HUES6 (cell line): ENCODE measurements at regions not wholly inside any gene's neighbourhood (a gene's known extent, or its start where the extent isn't known, plus 50 kb on each side); places are given as distances from the start of the nearest gene placed in this dataset.

ENCODE experiments used
- H3K27ac ChIP-seq: 2 replicates; pipeline ENCODE4 v1.7.0; 2013; ENCODE audit warnings: low read depth, mild to moderate bottlenecking, low read length, inconsistent platforms
- H3K27me3 ChIP-seq: 2 replicates; pipeline ENCODE4 v1.6.1; 2013; ENCODE audit warnings: low read length; ENCODE audit not compliant: control insufficient read depth, insufficient read depth
- H3K36me3 ChIP-seq: 2 replicates; pipeline ENCODE4 v1.6.1; 2013; ENCODE audit warnings: low read length; ENCODE audit not compliant: control insufficient read depth, insufficient read depth
- H3K4me1 ChIP-seq: 2 replicates; pipeline ENCODE4 v1.6.1; 2013; ENCODE audit warnings: low read length; ENCODE audit not compliant: control insufficient read depth, insufficient read depth
- H3K4me3 ChIP-seq: 2 replicates; pipeline ENCODE4 v1.5.1; 2013; ENCODE audit warnings: low read depth, low read length
- H3K9ac ChIP-seq: one replicate; pipeline ENCODE4 v1.6.1; 2013; ENCODE audit warnings: mild to moderate bottlenecking, low read length
- H3K9me3 ChIP-seq: 2 replicates; pipeline ENCODE4 v1.6.1; 2013; ENCODE audit warnings: low read depth, low read length; ENCODE audit not compliant: control insufficient read depth, insufficient read depth

- no peak overlapping the region for H3K27ac ChIP-seq
- H3K9ac ChIP-seq, result no peak overlapping the region
- no peaks in the 10 kb centered on the region for H3K9me3 ChIP-seq
- H3K36me3 ChIP-seq, result no peaks in the 10 kb centered on the region
- no peaks in the 10 kb centered on the region for H3K27me3 ChIP-seq
- peaks cover 10% of the 10 kb centered on the region; the same call in 1 of the 2 replicates for H3K4me1 ChIP-seq
- H3K4me3 ChIP-seq, result no peak overlapping the region
These were observed 77.2 kb downstream of the ADRB2 start for GRCh38 chr5:148903587-148903986.

- H3K4me3 ChIP-seq, result no peak overlapping the region
- H3K4me1 ChIP-seq, result peaks cover 10% of the 10 kb centered on the region; the same call in 1 of the 2 replicates
- H3K27ac ChIP-seq, result no peak overlapping the region
- no peak overlapping the region for H3K9ac ChIP-seq
- no peaks in the 10 kb centered on the region for H3K9me3 ChIP-seq
- H3K27me3 ChIP-seq, result no peaks in the 10 kb centered on the region
- no peaks in the 10 kb centered on the region for H3K36me3 ChIP-seq
These were observed 78.0 kb downstream of the ADRB2 start for GRCh38 chr5:148904440-148904839.

DNA sequence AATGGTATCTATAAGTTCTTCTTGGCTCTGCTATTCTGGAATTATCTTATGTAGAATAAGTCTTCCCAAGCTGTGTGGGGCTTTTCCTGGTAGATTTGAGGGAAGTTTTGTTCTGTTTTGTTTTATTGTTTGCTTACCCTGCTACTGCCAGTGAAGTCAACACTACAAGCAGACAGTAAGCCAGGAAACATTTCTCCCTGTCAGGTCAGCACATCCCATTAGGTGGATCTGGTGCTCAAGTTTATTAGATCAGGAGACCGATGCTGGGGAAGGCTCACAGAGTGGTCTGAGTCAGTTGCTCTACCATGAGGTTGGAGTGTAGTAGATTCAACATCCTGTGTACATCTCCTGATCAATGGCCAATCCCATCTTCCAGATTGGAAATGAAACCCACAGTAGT is 79.1 kb downstream of the ADRB2 start:
- H3K9ac ChIP-seq, result no peak overlapping the region
- H3K36me3 ChIP-seq, result no peaks in the 10 kb centered on the region
- no peak overlapping the region for H3K4me3 ChIP-seq
- H3K4me1 ChIP-seq, result peaks cover 13% of the 10 kb centered on the region; the same call in 1 of the 2 replicates
- no peaks in the 10 kb centered on the region for H3K9me3 ChIP-seq
- H3K27ac ChIP-seq, result no peak overlapping the region
- no peaks in the 10 kb centered on the region for H3K27me3 ChIP-seq

- no peak overlapping the region for H3K4me3 ChIP-seq
- no peaks in the 10 kb centered on the region for H3K27me3 ChIP-seq
- no peaks in the 10 kb centered on the region for H3K36me3 ChIP-seq
- H3K27ac ChIP-seq, result no peak overlapping the region
- no peak overlapping the region for H3K9ac ChIP-seq
- peaks cover 13% of the 10 kb centered on the region; the same call in 1 of the 2 replicates for H3K4me1 ChIP-seq
- no peaks in the 10 kb centered on the region for H3K9me3 ChIP-seq
These were observed 80.6 kb downstream of the ADRB2 start for GRCh38 chr5:148906968-148907367.

DNA sequence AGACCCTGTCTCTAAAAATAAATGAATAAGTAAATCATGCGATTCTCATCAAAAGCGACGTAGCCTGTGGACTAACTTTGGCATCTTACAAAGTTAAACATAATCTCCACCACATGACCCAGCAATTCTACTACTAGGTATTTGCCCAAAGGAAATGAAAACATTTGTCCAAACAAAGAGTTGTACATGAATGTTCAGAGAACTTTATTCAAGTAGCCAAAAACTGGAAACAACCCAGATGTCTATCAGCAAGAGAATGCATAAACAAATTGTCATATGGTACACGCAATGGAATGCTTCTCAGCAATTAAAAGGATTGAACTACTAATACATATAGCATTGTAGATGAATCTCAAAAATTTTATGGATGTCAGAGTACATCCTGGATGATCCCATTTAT is 82.6 kb downstream of the ADRB2 start:
- H3K4me1 ChIP-seq, result peaks cover 31% of the 10 kb centered on the region
- H3K4me3 ChIP-seq, result no peak overlapping the region
- no peaks in the 10 kb centered on the region for H3K9me3 ChIP-seq
- H3K27ac ChIP-seq, result no peak overlapping the region
- H3K27me3 ChIP-seq, result no peaks in the 10 kb centered on the region
- no peak overlapping the region for H3K9ac ChIP-seq
- no peaks in the 10 kb centered on the region for H3K36me3 ChIP-seq

- H3K9me3 ChIP-seq, result no peaks in the 10 kb centered on the region
- no peak overlapping the region for H3K27ac ChIP-seq
- H3K4me3 ChIP-seq, result no peak overlapping the region
- no peak overlapping the region for H3K9ac ChIP-seq
- no peaks in the 10 kb centered on the region for H3K36me3 ChIP-seq
- H3K27me3 ChIP-seq, result no peaks in the 10 kb centered on the region
- H3K4me1 ChIP-seq, result peaks cover 26% of the 10 kb centered on the region
These were observed 83.4 kb downstream of the ADRB2 start for GRCh38 chr5:148909766-148910165.

DNA sequence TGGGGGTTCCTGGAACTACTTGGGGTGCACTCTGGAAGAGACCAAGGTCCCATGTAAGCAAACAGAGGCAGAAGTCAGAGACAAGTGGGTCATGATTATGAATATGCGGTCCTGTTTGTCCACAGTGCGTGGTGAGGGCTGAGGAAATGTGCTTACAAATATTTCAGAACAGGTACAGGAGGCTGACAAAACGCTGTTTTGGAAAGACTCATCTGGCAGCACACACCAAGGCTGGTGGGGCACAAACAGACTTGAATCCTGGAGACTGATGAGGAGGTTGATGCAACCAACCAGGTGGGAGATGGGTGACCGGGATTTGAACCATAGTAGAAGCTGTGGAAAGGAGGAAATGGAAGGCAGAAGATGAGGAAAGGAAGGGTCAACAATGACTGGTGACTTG is 83.8 kb downstream of the ADRB2 start:
- Histone ChIP-seq H3K4me3 (no peak overlapping the region), H3K9ac (no peak overlapping the region), H3K27me3 (no peaks in the 10 kb centered on the region), H3K4me1 (peaks cover 27% of the 10 kb centered on the region), H3K27ac (no peak overlapping the region), H3K9me3 (no peaks in the 10 kb centered on the region), H3K36me3 (no peaks in the 10 kb centered on the region)

GRCh38 chr5:148910686-148911361 is 84.4 kb downstream of the ADRB2 start:
- no peak overlapping the region for H3K27ac ChIP-seq
- no peaks in the 10 kb centered on the region for H3K9me3 ChIP-seq
- H3K9ac ChIP-seq, result no peak overlapping the region
- H3K4me1 ChIP-seq, result peaks cover 30% of the 10 kb centered on the region
- H3K36me3 ChIP-seq, result no peaks in the 10 kb centered on the region
- H3K4me3 ChIP-seq, result no peak overlapping the region
- no peaks in the 10 kb centered on the region for H3K27me3 ChIP-seq

DNA sequence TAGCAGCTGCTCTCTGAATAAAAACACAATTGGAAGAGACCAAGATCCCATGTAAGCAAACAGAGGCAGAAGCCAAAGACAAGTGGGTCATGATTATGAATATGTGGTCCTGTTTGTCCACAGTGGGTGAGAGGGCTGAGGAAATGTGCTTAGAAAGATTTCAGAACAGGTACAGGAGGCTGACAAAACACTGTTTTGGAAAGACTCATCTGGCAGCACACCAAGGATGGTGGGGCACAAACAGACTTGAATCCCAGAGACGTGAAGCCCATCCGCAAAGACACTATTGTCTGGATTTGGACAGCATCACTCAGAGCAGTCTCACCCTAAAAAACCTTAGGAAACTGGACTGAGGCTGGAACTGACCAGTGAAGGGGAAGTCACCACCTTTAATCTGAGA is 85.0 kb downstream of the ADRB2 start:
- Histone ChIP-seq H3K27me3 (no peaks in the 10 kb centered on the region), H3K4me3 (no peak overlapping the region), H3K27ac (no peak overlapping the region), H3K36me3 (no peaks in the 10 kb centered on the region), H3K9me3 (no peaks in the 10 kb centered on the region), H3K9ac (no peak overlapping the region), H3K4me1 (peaks cover 30% of the 10 kb centered on the region)

- no peak overlapping the region for H3K9ac ChIP-seq
- no peaks in the 10 kb centered on the region for H3K27me3 ChIP-seq
- H3K4me3 ChIP-seq, result no peak overlapping the region
- H3K9me3 ChIP-seq, result no peaks in the 10 kb centered on the region
- H3K4me1 ChIP-seq, result peaks cover 30% of the 10 kb centered on the region
- no peak overlapping the region for H3K27ac ChIP-seq
- H3K36me3 ChIP-seq, result no peaks in the 10 kb centered on the region
These were observed 85.7 kb downstream of the ADRB2 start for GRCh38 chr5:148912146-148912545.

GRCh38 chr5:148912714-148913398 is 86.4 kb downstream of the ADRB2 start:
- no peaks in the 10 kb centered on the region for H3K9me3 ChIP-seq
- no peaks in the 10 kb centered on the region for H3K36me3 ChIP-seq
- H3K4me3 ChIP-seq, result no peak overlapping the region
- no peaks in the 10 kb centered on the region for H3K27me3 ChIP-seq
- H3K27ac ChIP-seq, result peak overlapping the region; percentile 44; the same call in 1 of the 2 replicates
- H3K4me1 ChIP-seq, result peaks cover 30% of the 10 kb centered on the region
- peak overlapping the region; percentile 34 for H3K9ac ChIP-seq
